AML-193 (cell line): ENCODE measurements at regions not wholly inside any gene's neighbourhood (a gene's known extent, or its start where the extent isn't known, plus 50 kb on each side); places are given as distances from the start of the nearest gene placed in this dataset.
"Not testable (repeated sequence)": the region's sequence is repeated elsewhere in the genome, so short reads cannot be mapped to it uniquely, and the experiment has no call there.

Source experiments
- DNase-seq, 2 experiments: peaks; one replicate each; lab custom pipeline; 2025; lab: John Stamatoyannopoulos, UW

GRCh38 chr2:47964277-47964676 is 58.0 kb upstream of the FBXO11 start:
- no peak for DNase-seq

- DNase-seq = no peak
Measured at GRCh38 chr2:47964722-47965434, 58.6 kb upstream of the FBXO11 start.

- DNase-seq = not testable (repeated sequence)
Measured at GRCh38 chr2:47976728-47977127, 70.4 kb upstream of the FBXO11 start.

- DNase-seq = no peak
Measured at GRCh38 chr2:47984041-47984440, 77.7 kb upstream of the FBXO11 start.

GRCh38 chr2:47990503-47990902 is 84.2 kb upstream of the FBXO11 start:
- DNase-seq = no peak

GRCh38 chr2:47992671-47993070 is 86.4 kb upstream of the FBXO11 start:
- no peak for DNase-seq

- no peak for DNase-seq
Measured at GRCh38 chr2:47996808-47997207, 90.5 kb upstream of the FBXO11 start.

- DNase-seq = no peak
Measured at GRCh38 chr2:47999512-47999911, 93.2 kb upstream of the FBXO11 start.

GRCh38 chr2:48001498-48001897 is 95.2 kb upstream of the FBXO11 start:
- no peak for DNase-seq

- no peak for DNase-seq
Measured at GRCh38 chr2:48006094-48006493, 99.8 kb upstream of the FBXO11 start.

- no peak for DNase-seq
Measured at GRCh38 chr2:48007699-48008268, 101.5 kb upstream of the FBXO11 start.

- DNase-seq = no peak
Measured at GRCh38 chr2:48009256-48009655, 103.0 kb upstream of the FBXO11 start.

GRCh38 chr2:48015421-48015820 is 109.1 kb upstream of the FBXO11 start:
- DNase-seq = no peak

- no peak for DNase-seq
Measured at GRCh38 chr2:48016225-48017019, 110.1 kb upstream of the FBXO11 start.

GRCh38 chr2:48017136-48017535 is 110.8 kb upstream of the FBXO11 start:
- DNase-seq = no peak

GRCh38 chr2:48018480-48018879 is 112.2 kb upstream of the FBXO11 start:
- DNase-seq = no peak

GRCh38 chr2:48026865-48027264 is 120.6 kb upstream of the FBXO11 start:
- no peak for DNase-seq

- DNase-seq = no peak
Measured at GRCh38 chr2:48032765-48033164, 126.5 kb upstream of the FBXO11 start.

GRCh38 chr2:48034295-48034694 is 128.0 kb upstream of the FBXO11 start:
- peak in 1 of 2 experiments; percentile 2 for DNase-seq

- DNase-seq = no peak
Measured at GRCh38 chr2:48036312-48036711, 130.0 kb upstream of the FBXO11 start.

GRCh38 chr2:48039209-48039990 is 133.1 kb upstream of the FBXO11 start:
- DNase-seq = no peak

- DNase-seq = no peak
Measured at GRCh38 chr2:48043131-48043700, 136.9 kb upstream of the FBXO11 start.
